ENCODE measurements at regions not wholly inside any gene's neighbourhood (a gene's known extent, or its start where the extent isn't known, plus 50 kb on each side); places are given as distances from the start of the nearest gene placed in this dataset.

DNA sequence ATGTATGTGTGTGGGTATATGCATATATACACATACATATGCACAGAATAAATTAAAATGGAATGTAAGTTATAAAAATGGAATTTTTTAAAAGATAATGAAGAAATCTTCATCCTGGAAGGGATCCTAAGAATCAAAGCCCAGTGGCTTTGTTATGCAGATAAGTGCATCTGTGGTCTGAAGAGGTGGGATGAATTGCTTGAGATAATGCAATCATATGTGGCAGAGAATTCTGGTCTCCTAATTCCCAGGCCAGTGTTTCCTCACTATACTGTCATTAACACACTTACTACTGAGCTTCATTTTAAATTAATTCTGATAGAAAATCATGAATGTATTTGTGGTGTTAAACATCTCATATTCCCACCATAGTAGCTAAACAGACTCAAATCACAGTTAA, 86.7 kb upstream of the PRMT6 start:
- no peak for TF ChIP-seq KDM1A (CRISPR knock-in tag; IDR thresholded peaks at IDR 0.05)
- no peak for TF ChIP-seq SMC3 (IDR thresholded peaks at IDR 0.05; ENCODE audit: low read length)
- TF ChIP-seq, protein P1, sequence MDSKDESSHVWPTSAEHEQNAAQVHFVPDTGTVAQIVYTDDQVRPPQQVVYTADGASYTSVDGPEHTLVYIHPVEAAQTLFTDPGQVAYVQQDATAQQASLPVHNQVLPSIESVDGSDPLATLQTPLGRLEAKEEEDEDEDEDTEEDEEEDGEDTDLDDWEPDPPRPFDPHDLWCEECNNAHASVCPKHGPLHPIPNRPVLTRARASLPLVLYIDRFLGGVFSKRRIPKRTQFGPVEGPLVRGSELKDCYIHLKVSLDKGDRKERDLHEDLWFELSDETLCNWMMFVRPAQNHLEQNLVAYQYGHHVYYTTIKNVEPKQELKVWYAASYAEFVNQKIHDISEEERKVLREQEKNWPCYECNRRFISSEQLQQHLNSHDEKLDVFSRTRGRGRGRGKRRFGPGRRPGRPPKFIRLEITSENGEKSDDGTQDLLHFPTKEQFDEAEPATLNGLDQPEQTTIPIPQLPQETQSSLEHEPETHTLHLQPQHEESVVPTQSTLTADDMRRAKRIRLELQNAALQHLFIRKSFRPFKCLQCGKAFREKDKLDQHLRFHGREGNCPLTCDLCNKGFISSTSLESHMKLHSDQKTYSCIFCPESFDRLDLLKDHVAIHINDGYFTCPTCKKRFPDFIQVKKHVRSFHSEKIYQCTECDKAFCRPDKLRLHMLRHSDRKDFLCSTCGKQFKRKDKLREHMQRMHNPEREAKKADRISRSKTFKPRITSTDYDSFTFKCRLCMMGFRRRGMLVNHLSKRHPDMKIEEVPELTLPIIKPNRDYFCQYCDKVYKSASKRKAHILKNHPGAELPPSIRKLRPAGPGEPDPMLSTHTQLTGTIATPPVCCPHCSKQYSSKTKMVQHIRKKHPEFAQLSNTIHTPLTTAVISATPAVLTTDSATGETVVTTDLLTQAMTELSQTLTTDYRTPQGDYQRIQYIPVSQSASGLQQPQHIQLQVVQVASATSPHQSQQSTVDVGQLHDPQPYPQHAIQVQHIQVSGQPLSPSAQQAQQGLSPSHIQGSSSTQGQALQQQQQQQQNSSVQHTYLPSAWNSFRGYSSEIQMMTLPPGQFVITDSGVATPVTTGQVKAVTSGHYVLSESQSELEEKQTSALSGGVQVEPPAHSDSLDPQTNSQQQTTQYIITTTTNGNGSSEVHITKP (CRISPR knock-in tag; IDR thresholded peaks at IDR 0.05; ENCODE audit: low read depth): no peak
- TF ChIP-seq, protein P2, sequence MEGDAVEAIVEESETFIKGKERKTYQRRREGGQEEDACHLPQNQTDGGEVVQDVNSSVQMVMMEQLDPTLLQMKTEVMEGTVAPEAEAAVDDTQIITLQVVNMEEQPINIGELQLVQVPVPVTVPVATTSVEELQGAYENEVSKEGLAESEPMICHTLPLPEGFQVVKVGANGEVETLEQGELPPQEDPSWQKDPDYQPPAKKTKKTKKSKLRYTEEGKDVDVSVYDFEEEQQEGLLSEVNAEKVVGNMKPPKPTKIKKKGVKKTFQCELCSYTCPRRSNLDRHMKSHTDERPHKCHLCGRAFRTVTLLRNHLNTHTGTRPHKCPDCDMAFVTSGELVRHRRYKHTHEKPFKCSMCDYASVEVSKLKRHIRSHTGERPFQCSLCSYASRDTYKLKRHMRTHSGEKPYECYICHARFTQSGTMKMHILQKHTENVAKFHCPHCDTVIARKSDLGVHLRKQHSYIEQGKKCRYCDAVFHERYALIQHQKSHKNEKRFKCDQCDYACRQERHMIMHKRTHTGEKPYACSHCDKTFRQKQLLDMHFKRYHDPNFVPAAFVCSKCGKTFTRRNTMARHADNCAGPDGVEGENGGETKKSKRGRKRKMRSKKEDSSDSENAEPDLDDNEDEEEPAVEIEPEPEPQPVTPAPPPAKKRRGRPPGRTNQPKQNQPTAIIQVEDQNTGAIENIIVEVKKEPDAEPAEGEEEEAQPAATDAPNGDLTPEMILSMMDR (CRISPR knock-in tag; IDR thresholded peaks at IDR 0.05): no peak
- no peak for TF ChIP-seq SMAD1 (CRISPR knock-in tag; IDR thresholded peaks at IDR 0.05; ENCODE audit: borderline replicate concordance, low read depth)
- TF ChIP-seq, protein P3, sequence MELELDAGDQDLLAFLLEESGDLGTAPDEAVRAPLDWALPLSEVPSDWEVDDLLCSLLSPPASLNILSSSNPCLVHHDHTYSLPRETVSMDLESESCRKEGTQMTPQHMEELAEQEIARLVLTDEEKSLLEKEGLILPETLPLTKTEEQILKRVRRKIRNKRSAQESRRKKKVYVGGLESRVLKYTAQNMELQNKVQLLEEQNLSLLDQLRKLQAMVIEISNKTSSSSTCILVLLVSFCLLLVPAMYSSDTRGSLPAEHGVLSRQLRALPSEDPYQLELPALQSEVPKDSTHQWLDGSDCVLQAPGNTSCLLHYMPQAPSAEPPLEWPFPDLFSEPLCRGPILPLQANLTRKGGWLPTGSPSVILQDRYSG (CRISPR knock-in tag; IDR thresholded peaks at IDR 0.05): no peak
- TF ChIP-seq MXI1 (IDR thresholded peaks at IDR 0.05; ENCODE audit: borderline replicate concordance, low read depth, low read length): no peak
- TF ChIP-seq, protein P4, sequence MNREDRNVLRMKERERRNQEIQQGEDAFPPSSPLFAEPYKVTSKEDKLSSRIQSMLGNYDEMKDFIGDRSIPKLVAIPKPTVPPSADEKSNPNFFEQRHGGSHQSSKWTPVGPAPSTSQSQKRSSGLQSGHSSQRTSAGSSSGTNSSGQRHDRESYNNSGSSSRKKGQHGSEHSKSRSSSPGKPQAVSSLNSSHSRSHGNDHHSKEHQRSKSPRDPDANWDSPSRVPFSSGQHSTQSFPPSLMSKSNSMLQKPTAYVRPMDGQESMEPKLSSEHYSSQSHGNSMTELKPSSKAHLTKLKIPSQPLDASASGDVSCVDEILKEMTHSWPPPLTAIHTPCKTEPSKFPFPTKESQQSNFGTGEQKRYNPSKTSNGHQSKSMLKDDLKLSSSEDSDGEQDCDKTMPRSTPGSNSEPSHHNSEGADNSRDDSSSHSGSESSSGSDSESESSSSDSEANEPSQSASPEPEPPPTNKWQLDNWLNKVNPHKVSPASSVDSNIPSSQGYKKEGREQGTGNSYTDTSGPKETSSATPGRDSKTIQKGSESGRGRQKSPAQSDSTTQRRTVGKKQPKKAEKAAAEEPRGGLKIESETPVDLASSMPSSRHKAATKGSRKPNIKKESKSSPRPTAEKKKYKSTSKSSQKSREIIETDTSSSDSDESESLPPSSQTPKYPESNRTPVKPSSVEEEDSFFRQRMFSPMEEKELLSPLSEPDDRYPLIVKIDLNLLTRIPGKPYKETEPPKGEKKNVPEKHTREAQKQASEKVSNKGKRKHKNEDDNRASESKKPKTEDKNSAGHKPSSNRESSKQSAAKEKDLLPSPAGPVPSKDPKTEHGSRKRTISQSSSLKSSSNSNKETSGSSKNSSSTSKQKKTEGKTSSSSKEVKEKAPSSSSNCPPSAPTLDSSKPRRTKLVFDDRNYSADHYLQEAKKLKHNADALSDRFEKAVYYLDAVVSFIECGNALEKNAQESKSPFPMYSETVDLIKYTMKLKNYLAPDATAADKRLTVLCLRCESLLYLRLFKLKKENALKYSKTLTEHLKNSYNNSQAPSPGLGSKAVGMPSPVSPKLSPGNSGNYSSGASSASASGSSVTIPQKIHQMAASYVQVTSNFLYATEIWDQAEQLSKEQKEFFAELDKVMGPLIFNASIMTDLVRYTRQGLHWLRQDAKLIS (CRISPR knock-in tag; IDR thresholded peaks at IDR 0.05): no peak
- TF ChIP-seq SOX6 (IDR thresholded peaks at IDR 0.05): no peak
- no peak for TF ChIP-seq SOX6 (CRISPR knock-in tag; IDR thresholded peaks at IDR 0.05)
- no peak for TF ChIP-seq ZNF766 (CRISPR knock-in tag; IDR thresholded peaks at IDR 0.05; ENCODE audit: borderline replicate concordance)
- TF ChIP-seq, protein P5, sequence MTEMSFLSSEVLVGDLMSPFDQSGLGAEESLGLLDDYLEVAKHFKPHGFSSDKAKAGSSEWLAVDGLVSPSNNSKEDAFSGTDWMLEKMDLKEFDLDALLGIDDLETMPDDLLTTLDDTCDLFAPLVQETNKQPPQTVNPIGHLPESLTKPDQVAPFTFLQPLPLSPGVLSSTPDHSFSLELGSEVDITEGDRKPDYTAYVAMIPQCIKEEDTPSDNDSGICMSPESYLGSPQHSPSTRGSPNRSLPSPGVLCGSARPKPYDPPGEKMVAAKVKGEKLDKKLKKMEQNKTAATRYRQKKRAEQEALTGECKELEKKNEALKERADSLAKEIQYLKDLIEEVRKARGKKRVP (CRISPR knock-in tag; IDR thresholded peaks at IDR 0.05): no peak
- TF ChIP-seq POLR2A (IDR thresholded peaks at IDR 0.05; ENCODE audit: insufficient read depth in 1 of 2, low read depth in 2 of 2, low read length in 2 of 2): no peak
